BLaER1 treated with 17β-estradiol and CSF1 and Interleukin-3, amounts not matched to agents 10 nM and 100 nM (cell line): ENCODE measurements at regions not wholly inside any gene's neighbourhood (a gene's known extent, or its start where the extent isn't known, plus 50 kb on each side); places are given as distances from the start of the nearest gene placed in this dataset.

ENCODE experiments used
- H3K27ac ChIP-seq, 11 experiments: shearing (Covaris generic); formaldehyde crosslinking; 2 replicates each; pipeline ENCODE4 v1.8.1; 2022
- H3K27me3 ChIP-seq, 11 experiments: shearing (Covaris generic); formaldehyde crosslinking; 2 replicates each; pipeline ENCODE4 v1.8.1; 2022
- H3K36me3 ChIP-seq, 11 experiments: shearing (Covaris generic); formaldehyde crosslinking; 2 replicates each; pipeline ENCODE4 v1.8.1; 2022
- H3K4me1 ChIP-seq, 10 experiments: shearing (Covaris generic); formaldehyde crosslinking; 2 replicates each; pipeline ENCODE4 v1.8.1; 2022
- H3K4me2 ChIP-seq, 11 experiments: shearing (Covaris generic); formaldehyde crosslinking; 2 replicates each; pipeline ENCODE4 v1.8.1; 2022
- H3K4me3 ChIP-seq, 10 experiments: shearing (Covaris generic); formaldehyde crosslinking; 2 replicates each; pipeline ENCODE4 v1.8.1; 2022
- H3K9ac ChIP-seq, 11 experiments: shearing (Covaris generic); formaldehyde crosslinking; 2 replicates each; pipeline ENCODE4 v1.8.1; 2022
- H3K9me3 ChIP-seq, 11 experiments: shearing (Covaris generic); formaldehyde crosslinking; replicated peaks in 1 of 11; 2 replicates each; pipeline ENCODE4 v1.8.1; 2022
- H4K20me1 ChIP-seq, 11 experiments: shearing (Covaris generic); formaldehyde crosslinking; 2 replicates each; pipeline ENCODE4 v1.8.1; 2022
- Cebpa-rat ChIP-seq, 11 experiments: shearing (Covaris generic); IDR thresholded peaks; 2 replicates each; pipeline ENCODE4 v1.8.1; 2022

- Histone ChIP-seq H3K9ac (no peak overlapping the region), H3K4me2 (no peak overlapping the region), H3K9me3 (no peaks in the 10 kb centered on the region), H3K27me3 (no peaks in the 10 kb centered on the region), H4K20me1 (no peaks in the 10 kb centered on the region), H3K4me3 (no peak overlapping the region), H3K4me1 (no peaks in the 10 kb centered on the region), H3K36me3 (no peaks in the 10 kb centered on the region), H3K27ac (no peak overlapping the region)
- TF ChIP-seq Cebpa-rat (IDR thresholded peaks at IDR 0.05): no peak
These were observed 672.4 kb upstream of the MIR17HG start for GRCh38 chr13:90675129-90675528.

GRCh38 chr13:90680826-90681225 is 666.7 kb upstream of the MIR17HG start:
- Histone ChIP-seq H3K4me2 (no peak overlapping the region), H3K9ac (no peak overlapping the region), H4K20me1 (no peaks in the 10 kb centered on the region), H3K27me3 (no peaks in the 10 kb centered on the region), H3K36me3 (no peaks in the 10 kb centered on the region), H3K4me1 (peaks cover 0 to 24% (median 0%) of the 10 kb centered on the region in 10 experiments; a peak in 5 of 20 replicates), H3K4me3 (no peak overlapping the region), H3K9me3 (no peaks in the 10 kb centered on the region), H3K27ac (no peak overlapping the region)
- no peak for TF ChIP-seq Cebpa-rat (IDR thresholded peaks at IDR 0.05)

GRCh38 chr13:90683711-90684131 is 663.8 kb upstream of the MIR17HG start:
- no peak overlapping the region for H3K4me3 ChIP-seq
- no peaks in the 10 kb centered on the region for H3K27me3 ChIP-seq
- H3K9ac ChIP-seq: peak overlapping the region in 1 of 11 experiments; percentile 40; a peak in 1 of 22 replicates
- no peaks in the 10 kb centered on the region for H4K20me1 ChIP-seq
- no peak for TF ChIP-seq Cebpa-rat (IDR thresholded peaks at IDR 0.05)
- H3K9me3 ChIP-seq: no peaks in the 10 kb centered on the region
- H3K4me2 ChIP-seq: peak overlapping the region in 3 of 11 experiments; percentile 9 to 62 (median 47); a peak in 4 of 22 replicates
- peaks cover 0 to 37% (median 0%) of the 10 kb centered on the region in 10 experiments; a peak in 5 of 20 replicates for H3K4me1 ChIP-seq
- H3K36me3 ChIP-seq: no peaks in the 10 kb centered on the region
- H3K27ac ChIP-seq: peak overlapping the region in 3 of 11 experiments; percentile 1 to 60 (median 43); a peak in 4 of 22 replicates

- Histone ChIP-seq H3K36me3 (no peaks in the 10 kb centered on the region), H3K4me1 (peaks cover 0 to 39% (median 4%) of the 10 kb centered on the region in 10 experiments; a peak in 12 of 20 replicates), H3K4me2 (peak overlapping the region in 2 of 11 experiments; percentile 23 to 68; a peak in 4 of 22 replicates), H3K27ac (peak overlapping the region in 1 of 11 experiments; percentile 33; a peak in 2 of 22 replicates), H4K20me1 (no peaks in the 10 kb centered on the region), H3K27me3 (no peaks in the 10 kb centered on the region), H3K9me3 (no peaks in the 10 kb centered on the region), H3K9ac (no peak overlapping the region), H3K4me3 (no peak overlapping the region)
- TF ChIP-seq Cebpa-rat (IDR thresholded peaks at IDR 0.05): no peak; a peak in 1 of 22 replicates
These were observed 661.0 kb upstream of the MIR17HG start for GRCh38 chr13:90686442-90686841.

- Histone ChIP-seq H3K36me3 (no peaks in the 10 kb centered on the region), H4K20me1 (no peaks in the 10 kb centered on the region), H3K4me2 (no peak overlapping the region), H3K4me1 (peaks cover 0 to 29% (median 7%) of the 10 kb centered on the region in 10 experiments; a peak in 12 of 20 replicates), H3K27ac (no peak overlapping the region), H3K27me3 (no peaks in the 10 kb centered on the region), H3K9me3 (no peaks in the 10 kb centered on the region), H3K9ac (no peak overlapping the region), H3K4me3 (no peak overlapping the region)
- no peak for TF ChIP-seq Cebpa-rat (IDR thresholded peaks at IDR 0.05)
These were observed 658.4 kb upstream of the MIR17HG start for GRCh38 chr13:90689111-90689510.

GRCh38 chr13:90690458-90691080 is 656.9 kb upstream of the MIR17HG start:
- Histone ChIP-seq H3K36me3 (no peaks in the 10 kb centered on the region), H3K9ac (no peak overlapping the region), H3K9me3 (no peaks in the 10 kb centered on the region), H3K27me3 (no peaks in the 10 kb centered on the region), H3K4me2 (no peak overlapping the region), H4K20me1 (no peaks in the 10 kb centered on the region), H3K4me3 (no peak overlapping the region), H3K4me1 (peaks cover 0 to 19% (median 7%) of the 10 kb centered on the region in 10 experiments; a peak in 12 of 20 replicates), H3K27ac (no peak overlapping the region)
- no peak for TF ChIP-seq Cebpa-rat (IDR thresholded peaks at IDR 0.05)

- H4K20me1 ChIP-seq: no peaks in the 10 kb centered on the region
- peaks cover 0 to 9% (median 2%) of the 10 kb centered on the region in 10 experiments; a peak in 7 of 20 replicates for H3K4me1 ChIP-seq
These were observed 651.2 kb upstream of the MIR17HG start for GRCh38 chr13:90696254-90696653.

GRCh38 chr13:90696656-90697055 is 650.8 kb upstream of the MIR17HG start:
- no peaks in the 10 kb centered on the region for H3K36me3 ChIP-seq
- H3K4me2 ChIP-seq: no peak overlapping the region
- no peaks in the 10 kb centered on the region for H3K27me3 ChIP-seq
- no peak for TF ChIP-seq Cebpa-rat (IDR thresholded peaks at IDR 0.05)
- peaks cover 0 to 5% (median under 1%) of the 10 kb centered on the region in 10 experiments; a peak in 5 of 20 replicates for H3K4me1 ChIP-seq
- H3K9ac ChIP-seq: no peak overlapping the region
- no peak overlapping the region for H3K4me3 ChIP-seq
- H3K9me3 ChIP-seq: no peaks in the 10 kb centered on the region
- no peak overlapping the region for H3K27ac ChIP-seq
- no peaks in the 10 kb centered on the region for H4K20me1 ChIP-seq

More at GRCh38 chr13:90696254-90696653, 651.2 kb upstream of the MIR17HG start:
- no peak overlapping the region for H3K27ac ChIP-seq
- H3K27me3 ChIP-seq: no peaks in the 10 kb centered on the region
- no peaks in the 10 kb centered on the region for H3K9me3 ChIP-seq
- H3K36me3 ChIP-seq: no peaks in the 10 kb centered on the region
- H3K4me3 ChIP-seq: no peak overlapping the region
- no peak overlapping the region for H3K9ac ChIP-seq
- no peak overlapping the region for H3K4me2 ChIP-seq
- no peak for TF ChIP-seq Cebpa-rat (IDR thresholded peaks at IDR 0.05)

GRCh38 chr13:90700340-90700739 is 647.1 kb upstream of the MIR17HG start:
- Histone ChIP-seq H3K9ac (no peak overlapping the region), H4K20me1 (no peaks in the 10 kb centered on the region), H3K9me3 (peaks cover 0 to 16% (median 0%) of the 10 kb centered on the region in 11 experiments; a peak in 3 of 22 replicates), H3K4me3 (no peak overlapping the region), H3K4me2 (no peak overlapping the region), H3K27ac (no peak overlapping the region), H3K4me1 (no peaks in the 10 kb centered on the region), H3K36me3 (no peaks in the 10 kb centered on the region), H3K27me3 (no peaks in the 10 kb centered on the region)
- TF ChIP-seq Cebpa-rat (IDR thresholded peaks at IDR 0.05): no peak

- Histone ChIP-seq H3K9me3 (peaks cover 0 to 18% (median 0%) of the 10 kb centered on the region in 11 experiments; a peak in 4 of 22 replicates), H3K27me3 (no peaks in the 10 kb centered on the region), H4K20me1 (no peaks in the 10 kb centered on the region), H3K4me2 (no peak overlapping the region), H3K4me3 (no peak overlapping the region), H3K27ac (no peak overlapping the region), H3K36me3 (no peaks in the 10 kb centered on the region), H3K4me1 (no peaks in the 10 kb centered on the region), H3K9ac (no peak overlapping the region)
- no peak for TF ChIP-seq Cebpa-rat (IDR thresholded peaks at IDR 0.05)
These were observed 646.2 kb upstream of the MIR17HG start for GRCh38 chr13:90701264-90701663.
